Keratinocyte (primary cell): ENCODE measurements at regions not wholly inside any gene's neighbourhood (a gene's known extent, or its start where the extent isn't known, plus 50 kb on each side); places are given as distances from the start of the nearest gene placed in this dataset.

Experiments
- DNase-seq: peaks from one replicate; pipeline ENCODE4 v3.0.0-alpha.2; 2011; ENCODE audit warnings: low read depth, missing footprints, low spot score
- FAIRE-seq: peaks from 2 replicates; lab custom pipeline; 2011; peaks lifted over from hg19 to GRCh38; lab: Jason Lieb, UNC
- H2AFZ ChIP-seq: 2 replicates; pipeline ENCODE4 v1.6.0; 2012; ENCODE audit warnings: low read length, control low read depth, inconsistent platforms; ENCODE audit not compliant: control insufficient read depth
- H3K27ac ChIP-seq: 2 replicates; pipeline ENCODE4 v1.5.1; 2011; ENCODE audit warnings: low read length; ENCODE audit not compliant: control insufficient read depth, insufficient read depth
- H3K27me3 ChIP-seq: 3 replicates; pipeline ENCODE4 v1.6.0; 2011; ENCODE audit warnings: low read length; ENCODE audit not compliant: control insufficient read depth, insufficient read depth; ENCODE audit errors: extremely low read depth
- H3K36me3 ChIP-seq, 2 experiments: 2 replicates in 1 of 2; 3 replicates in 1 of 2; pipeline ENCODE4 v1.5.1; 2011; ENCODE audit warnings: low read length in 2 of 2, mild to moderate bottlenecking in 1 of 2; ENCODE audit not compliant: control insufficient read depth in 2 of 2, insufficient read depth in 2 of 2; ENCODE audit errors: extremely low read depth in 1 of 2
- H3K4me1 ChIP-seq: 3 replicates; pipeline ENCODE4 v1.5.1; 2011; ENCODE audit warnings: low read length; ENCODE audit not compliant: control insufficient read depth, insufficient read depth; ENCODE audit errors: extremely low read depth
- H3K4me2 ChIP-seq: 3 replicates; pipeline ENCODE4 v1.6.0; 2011; ENCODE audit warnings: low read depth, low read length; ENCODE audit not compliant: control insufficient read depth, insufficient read depth; ENCODE audit errors: extremely low read depth
- H3K4me3 ChIP-seq, 3 experiments: fragments of 200-600 bp in 1 of 3; sonication (generic) in 1 of 3; 2 replicates in 2 of 3; 3 replicates in 1 of 3; pipeline ENCODE4 v1.5.1; 2011 to 2016; ENCODE audit warnings: low read length in 3 of 3, mild to moderate bottlenecking in 3 of 3, control low read depth in 2 of 3, inconsistent platforms in 1 of 3, low read depth in 1 of 3, mixed read lengths in 1 of 3, mixed run types in 1 of 3, moderate library complexity in 1 of 3; ENCODE audit not compliant: control insufficient read depth in 2 of 3, insufficient read depth in 2 of 3; ENCODE audit errors: extremely low read depth in 1 of 3
- H3K79me2 ChIP-seq: 2 replicates; pipeline ENCODE4 v1.6.0; 2012; ENCODE audit warnings: low read length; ENCODE audit not compliant: control insufficient read depth, insufficient read depth
- H3K9ac ChIP-seq: 3 replicates; pipeline ENCODE4 v1.6.0; 2011; ENCODE audit warnings: low read length; ENCODE audit not compliant: control insufficient read depth, insufficient read depth; ENCODE audit errors: extremely low read depth
- H3K9me1 ChIP-seq: 3 replicates; pipeline ENCODE4 v1.6.0; 2011; ENCODE audit warnings: low read length; ENCODE audit not compliant: control insufficient read depth, insufficient read depth; ENCODE audit errors: extremely low read depth
- H3K9me3 ChIP-seq: 2 replicates; pipeline ENCODE4 v1.5.1; 2012; ENCODE audit warnings: low read depth, low read length; ENCODE audit not compliant: control insufficient read depth
- H4K20me1 ChIP-seq: 3 replicates; pipeline ENCODE4 v1.6.0; 2011; ENCODE audit warnings: low read length; ENCODE audit not compliant: control insufficient read depth, insufficient read depth; ENCODE audit errors: extremely low read depth
- CTCF ChIP-seq, 3 experiments: IDR thresholded peaks in 1 of 3; conservative IDR thresholded peaks in 1 of 3; optimal IDR thresholded peaks in 1 of 3; 2 replicates in 2 of 3; 3 replicates in 1 of 3; pipeline versions ENCODE3 to v1.5.1; 2011; ENCODE audit warnings: low read length in 3 of 3, mild to moderate bottlenecking in 3 of 3, moderate library complexity in 2 of 3, control low read depth in 1 of 3, inconsistent platforms in 1 of 3; ENCODE audit not compliant: insufficient read depth in 2 of 3; ENCODE audit errors: extremely low read depth in 1 of 3
- EZH2 ChIP-seq: IDR thresholded peaks from one replicate; pipeline ENCODE4 v1.6.1; 2012; ENCODE audit warnings: inconsistent platforms, mild to moderate bottlenecking, low read length, moderate library complexity
- dilution Hi-C: fragments of 300-500 bp; cut with MboI; formaldehyde crosslinking; loops from one replicate; pipeline ENCODE4 v1.7.0; 2020; ENCODE audit warnings: low sequenced_read_pairs; ENCODE audit not compliant: extremely low pct_ligation_motif_present

DNA sequence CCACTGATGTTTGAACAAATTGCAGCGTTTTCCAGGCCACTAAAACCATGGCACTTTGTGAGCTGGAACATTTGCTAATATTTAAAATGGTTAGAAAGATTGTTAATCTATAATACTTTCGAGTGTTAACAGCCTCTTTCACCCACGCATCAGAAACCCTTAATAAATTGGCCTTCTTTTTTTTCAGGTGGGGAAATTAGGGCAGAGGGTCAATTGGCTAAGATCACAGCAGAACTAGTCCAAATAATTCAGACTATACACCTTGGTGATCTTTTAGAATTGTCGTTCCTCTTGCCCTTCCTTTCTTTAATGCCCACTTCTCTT, 105.8 kb downstream of the PTCSC3 start:
- no peak overlapping the region for H3K4me2 ChIP-seq
- H4K20me1 ChIP-seq, result no peaks in the 10 kb centered on the region

GRCh38 chr14:36070031-36070719, 106.3 kb downstream of the PTCSC3 start:
- Histone ChIP-seq H3K36me3 (no peaks in the 10 kb centered on the region), H3K9me3 (no peaks in the 10 kb centered on the region), H2AFZ (no peak overlapping the region), H3K79me2 (no peaks in the 10 kb centered on the region), H3K9ac (no peak overlapping the region), H3K4me2 (peak overlapping the region; percentile 81), H3K4me3 (no peak overlapping the region), H3K27ac (no peak overlapping the region), H4K20me1 (no peaks in the 10 kb centered on the region), H3K9me1 (no peaks in the 10 kb centered on the region), H3K27me3 (no peaks in the 10 kb centered on the region), H3K4me1 (peaks cover 35% of the 10 kb centered on the region)
- dilution Hi-C loops, result no loop called here
- TF ChIP-seq EZH2 (no peak), CTCF (optimal IDR thresholded peaks at IDR 0.05 in 1 of 3, IDR thresholded peaks at IDR 0.05 in 1 of 3, conservative IDR thresholded peaks at IDR 0.05 in 1 of 3; ENCODE audit: extremely low read depth in 1 of 3, insufficient read depth in 2 of 3, low read length in 3 of 3) (peak; percentile 80 to 94 (median 91))
- DNase-seq (peak; percentile 30), FAIRE-seq (peak; percentile 48)

More for the DNA sequence above, 105.8 kb downstream of the PTCSC3 start:
- Histone ChIP-seq H3K4me1 (peaks cover 35% of the 10 kb centered on the region), H3K36me3 (no peaks in the 10 kb centered on the region), H3K4me3 (no peak overlapping the region), H2AFZ (no peak overlapping the region), H3K9me1 (no peaks in the 10 kb centered on the region), H3K27me3 (no peaks in the 10 kb centered on the region), H3K9me3 (no peaks in the 10 kb centered on the region), H3K79me2 (no peaks in the 10 kb centered on the region), H3K9ac (no peak overlapping the region), H3K27ac (no peak overlapping the region)
- dilution Hi-C loops, result no loop called here
- TF ChIP-seq CTCF (optimal IDR thresholded peaks at IDR 0.05 in 1 of 3, IDR thresholded peaks at IDR 0.05 in 1 of 3, conservative IDR thresholded peaks at IDR 0.05 in 1 of 3; ENCODE audit: extremely low read depth in 1 of 3, insufficient read depth in 2 of 3, low read length in 3 of 3) (no peak), EZH2 (no peak)
- FAIRE-seq (no peak), DNase-seq (no peak)
